HCEC 1CT (cell line): ENCODE measurements at regions not wholly inside any gene's neighbourhood (a gene's known extent, or its start where the extent isn't known, plus 50 kb on each side); places are given as distances from the start of the nearest gene placed in this dataset.

ENCODE experiments used
- DNase-seq: peaks from one replicate; pipeline ENCODE4 v3.0.0-alpha.2; 2017

- DNase-seq: no peak
Observed at GRCh38 chr2:199624958-199625357, 167.2 kb upstream of the SATB2 start.

- no peak for DNase-seq
Observed at GRCh38 chr2:199612509-199613130, 154.9 kb upstream of the SATB2 start.

GRCh38 chr2:199607914-199608313 lies 150.2 kb upstream of the SATB2 start:
- DNase-seq: no peak

- no peak for DNase-seq
Observed at GRCh38 chr2:199606193-199606780, 148.5 kb upstream of the SATB2 start.

- no peak for DNase-seq
Observed at GRCh38 chr2:199603721-199604291, 146.1 kb upstream of the SATB2 start.

GRCh38 chr2:199602896-199603717 lies 145.4 kb upstream of the SATB2 start:
- no peak for DNase-seq

- DNase-seq: peak; percentile 40
Observed at GRCh38 chr2:199602271-199602895, 144.6 kb upstream of the SATB2 start.

GRCh38 chr2:199596549-199596948 lies 138.8 kb upstream of the SATB2 start:
- no peak for DNase-seq

GRCh38 chr2:199594443-199594842 lies 136.7 kb upstream of the SATB2 start:
- DNase-seq: no peak

GRCh38 chr2:199591826-199592225 lies 134.1 kb upstream of the SATB2 start:
- DNase-seq: no peak

GRCh38 chr2:199590321-199591203 lies 132.8 kb upstream of the SATB2 start:
- no peak for DNase-seq

- no peak for DNase-seq
Observed at GRCh38 chr2:199589306-199589705, 131.6 kb upstream of the SATB2 start.

GRCh38 chr2:199588054-199588453 lies 130.3 kb upstream of the SATB2 start:
- no peak for DNase-seq

GRCh38 chr2:199586646-199587045 lies 128.9 kb upstream of the SATB2 start:
- DNase-seq: no peak

GRCh38 chr2:199583676-199584075 lies 125.9 kb upstream of the SATB2 start:
- no peak for DNase-seq

GRCh38 chr2:199581935-199582360 lies 124.2 kb upstream of the SATB2 start:
- DNase-seq: no peak

GRCh38 chr2:199581408-199581807 lies 123.7 kb upstream of the SATB2 start:
- DNase-seq: no peak

GRCh38 chr2:199575416-199575815 lies 117.7 kb upstream of the SATB2 start:
- no peak for DNase-seq

GRCh38 chr2:199572571-199572970 lies 114.8 kb upstream of the SATB2 start:
- no peak for DNase-seq

GRCh38 chr2:199570934-199571333 lies 113.2 kb upstream of the SATB2 start:
- no peak for DNase-seq

- no peak for DNase-seq
Observed at GRCh38 chr2:199569336-199569735, 111.6 kb upstream of the SATB2 start.

GRCh38 chr2:199558156-199558555 lies 100.4 kb upstream of the SATB2 start:
- no peak for DNase-seq
